ENCODE measurements at regions not wholly inside any gene's neighbourhood (a gene's known extent, or its start where the extent isn't known, plus 50 kb on each side); places are given as distances from the start of the nearest gene placed in this dataset.

GRCh38 chr7:119703895-119704294 lies 569.1 kb upstream of the KCND2 start:
- no peak for TF ChIP-seq POLR2A (IDR thresholded peaks at IDR 0.05)
- in situ Hi-C loops (cut with MboI; ENCODE audit: low sequenced_read_pairs in 4 of 4), result no loop called here
- ATAC-seq (no peak), DNase-seq (no peak)
- Histone ChIP-seq H3K36me3 (no peaks in the 10 kb centered on the region), H3K9me3 (no peaks in the 10 kb centered on the region), H3K27ac (no peak overlapping the region), H3K4me1 (no peaks in the 10 kb centered on the region), H3K27me3 (no peaks in the 10 kb centered on the region), H3K4me3 (no peak overlapping the region)
- intact Hi-C loops (cut with DNase I; ENCODE audit: low total_unique reads), result no loop called here

DNA sequence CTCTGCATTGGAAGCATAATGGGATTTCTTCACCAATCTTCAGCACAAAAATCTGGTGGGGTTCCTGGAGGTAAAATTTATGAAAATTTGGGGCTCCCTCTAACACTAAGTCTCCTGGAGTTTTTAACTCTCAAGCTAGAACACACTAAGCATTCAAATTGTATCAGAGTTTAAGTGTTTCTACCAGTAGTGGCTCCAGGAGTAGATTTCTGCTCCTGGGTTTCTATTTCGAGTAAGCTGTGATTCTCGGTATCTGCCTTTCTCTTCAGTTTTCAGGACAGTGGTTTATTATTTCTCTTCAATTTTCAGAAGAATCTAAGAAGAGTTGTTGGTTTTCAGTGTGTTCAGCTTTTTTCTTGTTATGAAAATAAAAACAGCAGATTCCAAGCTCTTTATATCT lies 566.4 kb upstream of the KCND2 start:
- DNase-seq, result no peak
- TF ChIP-seq, protein P1, sequence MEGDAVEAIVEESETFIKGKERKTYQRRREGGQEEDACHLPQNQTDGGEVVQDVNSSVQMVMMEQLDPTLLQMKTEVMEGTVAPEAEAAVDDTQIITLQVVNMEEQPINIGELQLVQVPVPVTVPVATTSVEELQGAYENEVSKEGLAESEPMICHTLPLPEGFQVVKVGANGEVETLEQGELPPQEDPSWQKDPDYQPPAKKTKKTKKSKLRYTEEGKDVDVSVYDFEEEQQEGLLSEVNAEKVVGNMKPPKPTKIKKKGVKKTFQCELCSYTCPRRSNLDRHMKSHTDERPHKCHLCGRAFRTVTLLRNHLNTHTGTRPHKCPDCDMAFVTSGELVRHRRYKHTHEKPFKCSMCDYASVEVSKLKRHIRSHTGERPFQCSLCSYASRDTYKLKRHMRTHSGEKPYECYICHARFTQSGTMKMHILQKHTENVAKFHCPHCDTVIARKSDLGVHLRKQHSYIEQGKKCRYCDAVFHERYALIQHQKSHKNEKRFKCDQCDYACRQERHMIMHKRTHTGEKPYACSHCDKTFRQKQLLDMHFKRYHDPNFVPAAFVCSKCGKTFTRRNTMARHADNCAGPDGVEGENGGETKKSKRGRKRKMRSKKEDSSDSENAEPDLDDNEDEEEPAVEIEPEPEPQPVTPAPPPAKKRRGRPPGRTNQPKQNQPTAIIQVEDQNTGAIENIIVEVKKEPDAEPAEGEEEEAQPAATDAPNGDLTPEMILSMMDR (IDR thresholded peaks at IDR 0.05 in 4 of 5, conservative IDR thresholded peaks at IDR 0.05 in 1 of 5), result no peak
- no peak for TF ChIP-seq POLR2A (IDR thresholded peaks at IDR 0.05)
- no peaks in the 10 kb centered on the region for H3K9me3 ChIP-seq
- H3K4me1 ChIP-seq, result no peaks in the 10 kb centered on the region
- ATAC-seq, result no peak
- no peaks in the 10 kb centered on the region for H3K27me3 ChIP-seq
- in situ Hi-C loops (cut with MboI; ENCODE audit: low sequenced_read_pairs in 4 of 4), result no loop called here
- H3K4me3 ChIP-seq, result no peak overlapping the region
- no peak overlapping the region for H3K27ac ChIP-seq
- intact Hi-C loops (cut with DNase I; ENCODE audit: low total_unique reads), result no loop called here
- no peaks in the 10 kb centered on the region for H3K36me3 ChIP-seq

GRCh38 chr7:119708891-119709290 lies 564.1 kb upstream of the KCND2 start:
- H3K4me1 ChIP-seq, result no peaks in the 10 kb centered on the region
- H3K4me3 ChIP-seq, result no peak overlapping the region
- DNase-seq (no peak), ATAC-seq (no peak)
- no peaks in the 10 kb centered on the region for H3K36me3 ChIP-seq
- H3K9me3 ChIP-seq, result no peaks in the 10 kb centered on the region
- no peak overlapping the region for H3K27ac ChIP-seq
- intact Hi-C loops (cut with DNase I; ENCODE audit: low total_unique reads) (no loop called here), in situ Hi-C loops (cut with MboI; ENCODE audit: low sequenced_read_pairs in 4 of 4) (no loop called here)
- H3K27me3 ChIP-seq, result no peaks in the 10 kb centered on the region
- TF ChIP-seq, protein P1 (IDR thresholded peaks at IDR 0.05 in 4 of 5, conservative IDR thresholded peaks at IDR 0.05 in 1 of 5), result no peak
- no peak for TF ChIP-seq POLR2A (IDR thresholded peaks at IDR 0.05)

DNA sequence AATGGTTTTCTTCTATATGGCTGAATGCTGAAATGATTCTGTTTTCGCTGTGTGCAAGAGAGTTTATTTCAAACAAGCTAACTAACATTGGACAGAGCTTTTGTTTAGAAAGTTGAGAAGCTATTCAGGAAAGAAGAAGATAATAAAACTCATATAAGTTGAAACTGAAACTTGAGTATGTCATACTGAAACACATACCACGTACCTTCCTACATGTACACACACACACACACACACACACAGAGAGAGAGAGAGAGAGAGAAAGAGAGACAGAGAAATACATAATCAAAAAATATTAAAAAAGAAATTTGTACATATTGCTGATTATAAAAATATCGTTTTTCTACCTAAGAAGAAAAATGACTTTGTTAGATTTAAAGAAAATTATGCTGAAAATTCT lies 561.9 kb upstream of the KCND2 start:
- Histone ChIP-seq H3K4me3 (no peak overlapping the region), H3K36me3 (no peaks in the 10 kb centered on the region), H3K4me1 (no peaks in the 10 kb centered on the region), H3K9me3 (no peaks in the 10 kb centered on the region), H3K27me3 (no peaks in the 10 kb centered on the region), H3K27ac (no peak overlapping the region)
- intact Hi-C loops (cut with DNase I; ENCODE audit: low total_unique reads) (no loop called here), in situ Hi-C loops (cut with MboI; ENCODE audit: low sequenced_read_pairs in 4 of 4) (no loop called here)
- ATAC-seq (no peak), DNase-seq (no peak)
- TF ChIP-seq POLR2A (IDR thresholded peaks at IDR 0.05), result no peak
- TF ChIP-seq, protein P1 (IDR thresholded peaks at IDR 0.05 in 4 of 5, conservative IDR thresholded peaks at IDR 0.05 in 1 of 5), result no peak

GRCh38 chr7:119712886-119713462 lies 560.0 kb upstream of the KCND2 start:
- DNase-seq, result no peak
- TF ChIP-seq, protein P1 (IDR thresholded peaks at IDR 0.05 in 4 of 5, conservative IDR thresholded peaks at IDR 0.05 in 1 of 5), result no peak
- no peak for ATAC-seq
- no peaks in the 10 kb centered on the region for H3K4me1 ChIP-seq
- in situ Hi-C loops (cut with MboI; ENCODE audit: low sequenced_read_pairs in 4 of 4), result no loop called here
- H3K36me3 ChIP-seq, result no peaks in the 10 kb centered on the region
- no peak overlapping the region for H3K27ac ChIP-seq
- H3K9me3 ChIP-seq, result no peaks in the 10 kb centered on the region
- no peak overlapping the region for H3K4me3 ChIP-seq
- no peaks in the 10 kb centered on the region for H3K27me3 ChIP-seq
- intact Hi-C loops (cut with DNase I; ENCODE audit: low total_unique reads), result no loop called here

All from gastrocnemius medialis (tissue), 4 donors.